ENCODE measurements at regions not wholly inside any gene's neighbourhood (a gene's known extent, or its start where the extent isn't known, plus 50 kb on each side); places are given as distances from the start of the nearest gene placed in this dataset.

- Histone ChIP-seq H3K9me3 (ENCODE audit: control insufficient read depth, low read length) (no peaks in the 10 kb centered on the region), H3K27ac (no peak overlapping the region), H2AFZ (no peak overlapping the region)
Measured at GRCh38 chr2:150981826-150982225, 279.8 kb downstream of the RBM43 start.

GRCh38 chr2:150978053-150978452 lies 283.6 kb downstream of the RBM43 start:
- H3K9me3 ChIP-seq (ENCODE audit: control insufficient read depth, low read length) = no peaks in the 10 kb centered on the region
- H2AFZ ChIP-seq = no peak overlapping the region
- no peaks in the 10 kb centered on the region for H3K36me3 ChIP-seq (ENCODE audit: control insufficient read depth, insufficient read depth, low read length)
- no peak overlapping the region for H3K4me2 ChIP-seq (ENCODE audit: low read length)
- TF ChIP-seq CTCF (IDR thresholded peaks at IDR 0.05) = no peak
- H3K9ac ChIP-seq = no peak overlapping the region
- no peaks in the 10 kb centered on the region for H3K27me3 ChIP-seq (ENCODE audit: control insufficient read depth, insufficient read depth, low read length)
- H3K4me3 ChIP-seq (ENCODE audit: low read depth, low read length) = no peak overlapping the region
- no peak overlapping the region for H3K27ac ChIP-seq
- H3K4me1 ChIP-seq = no peaks in the 10 kb centered on the region
- no peaks in the 10 kb centered on the region for H3K79me2 ChIP-seq

More at GRCh38 chr2:150981826-150982225, 279.8 kb downstream of the RBM43 start:
- no peak for TF ChIP-seq CTCF (IDR thresholded peaks at IDR 0.05)
- no peak overlapping the region for H3K9ac ChIP-seq
- no peak overlapping the region for H3K4me2 ChIP-seq (ENCODE audit: low read length)
- H3K79me2 ChIP-seq = no peaks in the 10 kb centered on the region
- H3K4me3 ChIP-seq (ENCODE audit: low read depth, low read length) = no peak overlapping the region
- no peaks in the 10 kb centered on the region for H3K4me1 ChIP-seq
- H3K27me3 ChIP-seq (ENCODE audit: control insufficient read depth, insufficient read depth, low read length) = no peaks in the 10 kb centered on the region
- no peaks in the 10 kb centered on the region for H3K36me3 ChIP-seq (ENCODE audit: control insufficient read depth, insufficient read depth, low read length)

GRCh38 chr2:150977296-150977695 lies 284.4 kb downstream of the RBM43 start:
- Histone ChIP-seq H3K9me3 (ENCODE audit: control insufficient read depth, low read length) (no peaks in the 10 kb centered on the region), H3K27me3 (ENCODE audit: control insufficient read depth, insufficient read depth, low read length) (no peaks in the 10 kb centered on the region), H3K9ac (no peak overlapping the region), H3K27ac (no peak overlapping the region), H3K79me2 (no peaks in the 10 kb centered on the region), H3K4me3 (ENCODE audit: low read depth, low read length) (no peak overlapping the region), H3K36me3 (ENCODE audit: control insufficient read depth, insufficient read depth, low read length) (no peaks in the 10 kb centered on the region), H2AFZ (no peak overlapping the region), H3K4me2 (ENCODE audit: low read length) (no peak overlapping the region), H3K4me1 (no peaks in the 10 kb centered on the region)
- no peak for TF ChIP-seq CTCF (IDR thresholded peaks at IDR 0.05)

- Histone ChIP-seq H3K27ac (no peak overlapping the region), H3K9ac (no peak overlapping the region), H3K4me3 (ENCODE audit: low read depth, low read length) (no peak overlapping the region), H3K9me3 (ENCODE audit: control insufficient read depth, low read length) (no peaks in the 10 kb centered on the region), H3K4me2 (ENCODE audit: low read length) (no peak overlapping the region), H3K27me3 (ENCODE audit: control insufficient read depth, insufficient read depth, low read length) (no peaks in the 10 kb centered on the region), H3K36me3 (ENCODE audit: control insufficient read depth, insufficient read depth, low read length) (no peaks in the 10 kb centered on the region), H3K4me1 (no peaks in the 10 kb centered on the region), H2AFZ (peak overlapping the region; percentile 13), H3K79me2 (no peaks in the 10 kb centered on the region)
- TF ChIP-seq CTCF (IDR thresholded peaks at IDR 0.05) = no peak
Measured at GRCh38 chr2:150976604-150977003, 285.1 kb downstream of the RBM43 start.

- no peaks in the 10 kb centered on the region for H3K27me3 ChIP-seq (ENCODE audit: control insufficient read depth, insufficient read depth, low read length)
- H3K9me3 ChIP-seq (ENCODE audit: control insufficient read depth, low read length) = no peaks in the 10 kb centered on the region
- H3K36me3 ChIP-seq (ENCODE audit: control insufficient read depth, insufficient read depth, low read length) = no peaks in the 10 kb centered on the region
- TF ChIP-seq CTCF (IDR thresholded peaks at IDR 0.05) = no peak
- no peak overlapping the region for H2AFZ ChIP-seq
- no peak overlapping the region for H3K27ac ChIP-seq
- H3K9ac ChIP-seq = no peak overlapping the region
- H3K4me1 ChIP-seq = no peaks in the 10 kb centered on the region
- H3K4me3 ChIP-seq (ENCODE audit: low read depth, low read length) = no peak overlapping the region
- no peak overlapping the region for H3K4me2 ChIP-seq (ENCODE audit: low read length)
- H3K79me2 ChIP-seq = no peaks in the 10 kb centered on the region
Measured at GRCh38 chr2:150974864-150975263, 286.8 kb downstream of the RBM43 start.
